Keratinocyte (primary cell): ENCODE measurements at regions not wholly inside any gene's neighbourhood (a gene's known extent, or its start where the extent isn't known, plus 50 kb on each side); places are given as distances from the start of the nearest gene placed in this dataset.

ENCODE experiments used
- EZH2 ChIP-seq: IDR thresholded peaks from one replicate; pipeline ENCODE4 v1.6.1; 2012; ENCODE audit warnings: inconsistent platforms, mild to moderate bottlenecking, low read length, moderate library complexity
- TF ChIP-seq, protein P1 (sequence below), 3 experiments: IDR thresholded peaks in 1 of 3; conservative IDR thresholded peaks in 1 of 3; optimal IDR thresholded peaks in 1 of 3; 2 replicates in 2 of 3; 3 replicates in 1 of 3; pipeline versions ENCODE3 to v1.5.1; 2011; ENCODE audit warnings: low read length in 3 of 3, mild to moderate bottlenecking in 3 of 3, moderate library complexity in 2 of 3, control low read depth in 1 of 3, inconsistent platforms in 1 of 3; ENCODE audit not compliant: insufficient read depth in 2 of 3; ENCODE audit errors: extremely low read depth in 1 of 3

DNA sequence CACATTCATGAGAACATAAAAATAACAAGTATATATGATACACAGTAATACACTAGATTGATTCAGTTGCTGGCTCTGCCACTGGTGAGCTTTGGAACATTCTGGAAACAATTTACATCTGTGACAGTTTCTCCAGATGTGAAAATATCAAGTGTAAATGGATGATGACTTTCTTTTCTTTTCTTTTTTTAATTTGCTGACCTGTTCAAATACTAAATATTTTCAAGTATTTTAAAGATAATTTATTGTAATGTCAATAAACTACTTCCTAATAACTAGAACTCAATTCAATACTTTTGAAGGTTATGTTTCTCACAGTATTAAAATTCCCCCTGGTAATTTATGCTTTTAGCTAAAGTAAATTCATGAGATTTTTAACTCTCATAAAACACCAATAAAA, 180.3 kb downstream of the CRPPA start:
- TF ChIP-seq, protein P1, sequence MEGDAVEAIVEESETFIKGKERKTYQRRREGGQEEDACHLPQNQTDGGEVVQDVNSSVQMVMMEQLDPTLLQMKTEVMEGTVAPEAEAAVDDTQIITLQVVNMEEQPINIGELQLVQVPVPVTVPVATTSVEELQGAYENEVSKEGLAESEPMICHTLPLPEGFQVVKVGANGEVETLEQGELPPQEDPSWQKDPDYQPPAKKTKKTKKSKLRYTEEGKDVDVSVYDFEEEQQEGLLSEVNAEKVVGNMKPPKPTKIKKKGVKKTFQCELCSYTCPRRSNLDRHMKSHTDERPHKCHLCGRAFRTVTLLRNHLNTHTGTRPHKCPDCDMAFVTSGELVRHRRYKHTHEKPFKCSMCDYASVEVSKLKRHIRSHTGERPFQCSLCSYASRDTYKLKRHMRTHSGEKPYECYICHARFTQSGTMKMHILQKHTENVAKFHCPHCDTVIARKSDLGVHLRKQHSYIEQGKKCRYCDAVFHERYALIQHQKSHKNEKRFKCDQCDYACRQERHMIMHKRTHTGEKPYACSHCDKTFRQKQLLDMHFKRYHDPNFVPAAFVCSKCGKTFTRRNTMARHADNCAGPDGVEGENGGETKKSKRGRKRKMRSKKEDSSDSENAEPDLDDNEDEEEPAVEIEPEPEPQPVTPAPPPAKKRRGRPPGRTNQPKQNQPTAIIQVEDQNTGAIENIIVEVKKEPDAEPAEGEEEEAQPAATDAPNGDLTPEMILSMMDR (optimal IDR thresholded peaks at IDR 0.05 in 1 of 3, IDR thresholded peaks at IDR 0.05 in 1 of 3, conservative IDR thresholded peaks at IDR 0.05 in 1 of 3; ENCODE audit: extremely low read depth in 1 of 3, insufficient read depth in 2 of 3, low read length in 3 of 3): no peak
- no peak for TF ChIP-seq EZH2
